Activated CD4-positive, alpha-beta T cell treated with anti-CD3 and anti-CD28 coated beads, Interleukin-2, amount 50 U/mL, for 48 hours (primary cell): ENCODE measurements at regions not wholly inside any gene's neighbourhood (a gene's known extent, or its start where the extent isn't known, plus 50 kb on each side); places are given as distances from the start of the nearest gene placed in this dataset.

Experiments used
- DNase-seq, 2 experiments: peaks; one replicate each; pipeline ENCODE4 v3.0.0-alpha.2; 2020

GRCh38 chr6:122028933-122029522, 370.4 kb upstream of the HSF2 start:
- no peak for DNase-seq

GRCh38 chr6:122033564-122034181, 365.8 kb upstream of the HSF2 start:
- no peak for DNase-seq

DNA sequence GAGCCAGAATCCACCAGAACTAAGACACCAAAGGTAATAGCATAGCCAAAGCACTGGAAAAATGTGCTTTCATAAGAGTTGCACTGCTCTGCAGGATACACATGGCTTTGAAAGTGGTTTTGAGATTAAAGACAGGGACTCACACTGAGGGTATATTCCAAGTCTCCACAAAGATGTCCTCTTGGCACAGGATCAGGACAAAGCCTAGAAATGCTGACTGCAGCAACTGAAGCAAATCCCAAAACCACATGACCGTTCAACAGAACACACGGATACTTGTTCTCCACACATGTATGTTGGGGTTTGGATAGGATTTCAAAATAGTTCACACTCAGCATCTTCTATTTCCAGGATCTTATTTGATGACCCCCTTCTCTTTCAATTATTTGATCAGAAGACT, 364.3 kb upstream of the HSF2 start:
- no peak for DNase-seq

- DNase-seq: no peak
These were observed 359.2 kb upstream of the HSF2 start for GRCh38 chr6:122040261-122040660.

DNA sequence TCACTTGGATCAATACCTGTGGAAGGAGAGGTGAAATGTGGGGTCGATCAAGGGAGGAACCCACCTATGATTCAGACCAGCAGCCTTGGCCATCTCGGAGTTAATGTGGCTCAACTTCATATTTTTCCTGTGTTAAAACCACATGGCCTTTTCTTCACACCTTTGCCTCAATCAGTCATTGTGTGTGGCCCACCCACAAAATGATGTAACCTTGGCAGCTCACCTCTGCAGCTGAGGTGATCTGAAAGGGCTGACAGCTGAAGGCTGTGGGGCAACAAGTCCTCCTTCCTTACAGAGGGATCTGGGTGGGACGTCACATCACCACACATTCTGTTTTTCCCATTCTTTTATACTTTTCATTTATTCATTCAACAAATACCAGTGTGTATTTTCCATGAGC, 357.1 kb upstream of the HSF2 start:
- DNase-seq: no peak

- DNase-seq: no peak
These were observed 356.3 kb upstream of the HSF2 start for GRCh38 chr6:122042960-122043735.

DNA sequence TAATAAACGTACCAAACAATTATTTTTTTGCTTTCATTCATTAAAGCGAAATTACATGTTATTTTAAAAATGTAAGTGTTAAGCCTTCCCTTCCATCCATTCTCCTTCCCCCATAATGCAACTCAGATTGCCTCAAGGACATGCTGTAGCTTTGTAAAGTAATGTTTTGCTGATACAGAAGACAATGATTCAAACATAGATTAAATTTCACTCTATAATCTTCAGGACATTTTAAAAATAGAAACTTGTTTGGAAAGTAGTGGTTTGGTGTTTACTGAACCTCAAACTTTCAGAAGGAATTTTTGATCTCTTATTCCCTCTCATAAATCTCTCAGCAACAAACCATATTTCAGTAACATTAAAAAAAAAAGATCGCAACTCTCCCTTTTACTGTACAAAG, 350.9 kb upstream of the HSF2 start:
- DNase-seq: no peak

GRCh38 chr6:122049341-122049740, 350.1 kb upstream of the HSF2 start:
- no peak for DNase-seq

GRCh38 chr6:122050242-122050755, 349.2 kb upstream of the HSF2 start:
- no peak for DNase-seq

DNA sequence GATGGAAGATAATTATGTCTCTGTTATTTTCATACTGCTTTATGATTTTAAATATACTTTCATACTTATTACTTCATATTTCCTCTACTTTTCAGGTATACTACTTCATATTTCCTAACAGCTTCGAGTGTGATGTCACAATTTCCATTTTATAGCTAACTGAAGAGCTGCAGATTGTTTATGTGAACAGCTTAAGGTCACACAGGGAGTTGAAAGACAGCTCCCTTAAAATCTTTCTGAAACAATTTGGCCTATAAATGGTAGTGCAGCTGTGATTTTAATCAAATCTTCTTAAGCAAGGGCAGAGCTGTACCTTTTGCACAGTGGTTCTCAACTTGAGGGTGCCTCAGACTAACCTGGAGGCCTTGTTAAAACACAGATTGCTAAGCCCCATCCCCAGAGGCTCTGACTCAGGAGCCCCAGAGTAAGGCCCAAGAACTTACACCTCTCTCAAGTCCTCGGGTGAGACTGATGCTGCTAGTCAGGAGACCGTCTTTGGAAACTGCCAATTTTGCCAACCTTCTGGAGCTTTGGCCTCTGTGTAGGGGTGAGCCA, 347.0 kb upstream of the HSF2 start:
- no peak for DNase-seq

DNA sequence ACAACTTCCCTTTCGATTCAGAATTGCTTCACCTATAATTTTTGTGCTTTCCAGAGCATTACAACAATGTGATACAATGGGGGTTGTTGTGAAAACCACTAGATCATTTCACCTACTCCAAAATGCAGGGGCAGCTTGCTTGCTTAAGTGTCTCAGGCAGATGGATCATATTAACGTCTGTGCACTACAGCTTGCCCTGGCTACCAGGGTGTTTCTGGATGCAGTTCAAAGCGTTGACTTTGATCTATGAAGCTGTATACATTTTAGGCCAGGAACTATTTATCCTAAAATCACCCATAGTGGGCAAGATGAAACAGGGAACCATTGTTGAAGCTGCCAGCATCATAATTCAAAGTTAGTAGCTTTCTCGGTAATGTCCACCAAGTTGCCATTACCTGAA, 339.5 kb upstream of the HSF2 start:
- DNase-seq: no peak

DNA sequence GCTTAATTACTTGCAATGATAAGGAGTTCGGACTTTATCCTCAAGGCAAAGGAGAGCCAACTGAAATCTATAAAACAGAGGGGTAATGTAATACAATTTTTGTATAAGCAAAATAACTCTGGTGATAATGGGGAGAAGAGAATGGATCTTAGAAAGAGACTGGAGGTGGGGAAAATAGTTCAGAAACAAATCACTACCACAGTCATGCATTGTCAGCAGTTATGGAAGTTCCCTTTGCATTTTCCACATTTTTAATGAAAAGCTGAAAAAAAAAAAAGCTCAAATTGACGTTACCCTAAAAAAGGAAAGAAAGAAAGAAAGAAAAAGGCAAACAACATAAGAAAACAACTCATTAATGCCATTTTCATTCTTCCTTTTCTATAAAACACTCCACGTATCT, 337.6 kb upstream of the HSF2 start:
- no peak for DNase-seq

DNA sequence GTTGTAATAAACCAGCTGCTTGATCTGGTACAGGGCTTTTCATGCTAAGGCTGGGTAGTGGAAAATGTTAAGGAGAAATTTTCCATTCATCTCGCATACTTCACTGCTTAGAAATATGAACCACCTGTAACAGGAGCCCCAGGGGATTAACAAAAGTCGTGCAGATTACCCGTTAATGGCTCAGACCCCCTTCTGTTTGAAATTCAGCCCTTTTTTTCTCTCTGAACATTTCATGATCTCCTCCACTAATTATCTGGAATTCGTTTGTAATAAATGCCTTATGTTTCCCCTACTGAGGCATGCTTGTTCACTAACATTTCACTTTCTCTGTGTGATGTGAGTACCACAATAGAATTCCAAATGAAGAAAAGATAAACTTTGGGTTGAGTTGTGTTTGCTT, 336.4 kb upstream of the HSF2 start:
- no peak for DNase-seq

DNA sequence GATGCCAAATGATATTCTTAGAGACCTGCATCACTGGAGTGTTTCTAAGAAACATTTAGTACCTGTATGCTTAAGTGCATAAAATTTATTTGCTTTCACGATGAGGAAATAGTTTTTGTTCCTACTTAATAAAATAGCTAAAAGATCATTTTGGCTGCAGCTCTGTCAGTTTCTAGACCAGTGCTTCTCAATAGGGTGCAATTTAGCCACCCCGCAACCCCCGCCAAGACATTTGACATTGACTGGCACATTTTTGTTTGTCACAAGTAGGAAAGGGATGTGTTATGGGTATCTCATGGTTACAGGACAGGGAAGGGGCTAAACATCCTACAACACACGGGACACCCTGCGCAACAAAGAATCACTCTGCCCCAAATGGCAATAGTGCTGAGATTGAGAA, 335.7 kb upstream of the HSF2 start:
- DNase-seq: no peak

DNA sequence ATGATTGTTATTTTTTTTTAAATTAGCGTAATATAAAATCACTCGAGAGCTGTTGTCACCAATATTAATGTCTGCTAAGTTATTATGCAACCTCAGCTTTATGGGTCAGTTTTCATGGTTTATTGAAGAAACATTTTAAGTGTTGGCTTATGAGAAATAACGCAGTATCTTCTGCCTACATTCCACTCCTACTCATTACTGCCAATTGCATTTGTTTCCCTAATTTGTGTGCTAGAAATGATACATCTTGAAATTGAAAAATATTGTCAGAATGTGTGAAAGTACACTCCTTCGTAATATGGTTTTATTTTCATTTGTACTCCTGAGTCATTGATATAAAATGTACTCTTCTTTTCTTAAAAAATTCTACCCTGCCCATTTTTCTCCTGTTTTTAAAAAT, 333.3 kb upstream of the HSF2 start:
- no peak for DNase-seq

DNA sequence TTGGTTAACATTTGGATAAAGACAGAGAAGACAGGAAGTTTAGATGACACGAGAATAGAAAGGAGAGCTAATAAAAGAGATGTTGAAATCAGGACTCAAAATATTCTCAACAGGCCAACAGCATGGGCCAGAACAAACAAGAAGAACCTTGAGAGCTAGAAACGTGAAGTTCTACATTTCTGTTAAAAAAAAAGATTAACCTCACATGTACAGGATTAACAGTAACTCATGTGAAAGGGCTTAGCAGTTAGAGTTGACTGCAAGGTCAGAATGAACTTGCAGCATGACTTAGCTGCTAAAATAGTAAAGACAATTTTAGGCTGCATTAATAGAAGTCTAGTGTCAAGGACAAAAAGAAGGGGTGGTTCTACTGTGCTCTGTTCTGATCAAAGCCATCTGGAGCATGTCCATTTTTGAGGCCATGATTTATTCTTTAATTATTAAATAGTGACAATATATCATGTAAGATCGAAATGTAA, 331.1 kb upstream of the HSF2 start:
- DNase-seq: no peak

DNA sequence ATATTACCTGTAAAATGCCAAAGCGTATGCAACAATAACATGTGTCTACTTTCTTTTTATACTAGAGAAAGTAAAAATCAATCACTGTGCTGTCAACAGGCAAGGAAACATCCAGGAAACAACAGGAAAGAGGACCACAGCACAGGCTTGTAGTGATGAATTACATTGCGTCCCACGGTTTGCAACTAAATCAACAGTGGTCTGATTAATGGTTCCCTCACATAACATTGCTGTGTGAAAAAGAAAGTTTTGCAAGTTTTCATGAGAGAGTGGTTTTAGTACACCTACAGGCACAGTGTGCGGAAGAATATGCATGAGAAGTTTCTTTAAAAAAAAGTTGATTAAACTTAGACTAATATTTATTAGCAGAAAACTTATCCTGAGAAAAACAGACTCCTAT, 329.5 kb upstream of the HSF2 start:
- DNase-seq: no peak

GRCh38 chr6:122072014-122072647, 327.3 kb upstream of the HSF2 start:
- no peak for DNase-seq

DNA sequence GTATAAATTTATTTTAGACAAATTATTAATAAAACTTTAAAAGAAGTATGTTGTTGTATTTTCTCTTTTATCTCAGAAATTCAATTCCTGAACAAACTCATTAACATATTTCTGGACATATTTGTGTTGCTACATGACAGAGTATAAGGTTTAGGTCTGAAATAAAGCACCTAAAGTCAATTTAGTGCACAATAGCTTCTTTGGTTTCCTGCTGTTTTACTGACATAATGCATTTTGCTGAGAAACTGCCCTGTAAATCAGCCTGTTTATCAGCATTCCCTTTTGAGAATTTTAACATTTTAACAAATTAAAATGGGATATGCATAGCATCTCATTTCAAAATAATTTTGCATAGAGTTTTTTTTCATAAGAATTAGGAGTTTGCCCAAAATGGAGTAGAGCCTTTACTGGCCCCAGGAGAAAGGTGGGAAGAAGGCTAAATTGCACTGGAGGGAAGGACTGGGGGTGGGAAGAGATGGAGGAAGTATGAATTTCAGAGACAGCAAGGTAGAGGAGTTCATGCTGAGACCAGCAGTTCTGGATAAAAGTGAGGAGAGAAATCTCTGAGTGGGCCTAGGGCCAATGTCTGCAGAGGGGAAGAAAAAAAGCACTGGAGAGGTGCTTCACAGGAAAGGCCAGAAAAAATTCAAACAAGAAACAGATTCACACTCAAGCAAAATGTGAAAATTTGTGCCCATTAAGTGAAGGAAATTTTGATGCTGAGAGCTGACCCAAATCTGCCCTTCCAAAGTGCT, 324.2 kb upstream of the HSF2 start:
- DNase-seq: no peak

DNA sequence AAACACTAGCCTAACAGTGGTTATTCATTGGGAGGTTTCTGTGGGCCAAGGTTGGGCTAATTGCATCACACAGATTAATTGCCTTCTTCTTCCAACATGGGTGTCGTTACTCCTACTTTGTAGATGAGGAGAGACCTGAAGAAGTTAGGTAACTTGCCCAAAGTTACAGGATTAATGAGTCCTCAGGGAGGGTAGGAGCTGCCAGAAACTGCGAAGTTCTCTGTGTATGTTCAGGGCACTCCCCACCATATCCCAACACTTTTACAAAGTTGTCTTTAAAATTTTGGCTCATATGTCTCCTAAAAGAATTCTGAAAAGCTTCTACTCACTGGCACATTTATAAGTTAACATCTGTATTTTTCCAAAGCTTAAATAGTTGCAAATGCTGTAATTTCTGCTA, 323.5 kb upstream of the HSF2 start:
- DNase-seq: no peak

DNA sequence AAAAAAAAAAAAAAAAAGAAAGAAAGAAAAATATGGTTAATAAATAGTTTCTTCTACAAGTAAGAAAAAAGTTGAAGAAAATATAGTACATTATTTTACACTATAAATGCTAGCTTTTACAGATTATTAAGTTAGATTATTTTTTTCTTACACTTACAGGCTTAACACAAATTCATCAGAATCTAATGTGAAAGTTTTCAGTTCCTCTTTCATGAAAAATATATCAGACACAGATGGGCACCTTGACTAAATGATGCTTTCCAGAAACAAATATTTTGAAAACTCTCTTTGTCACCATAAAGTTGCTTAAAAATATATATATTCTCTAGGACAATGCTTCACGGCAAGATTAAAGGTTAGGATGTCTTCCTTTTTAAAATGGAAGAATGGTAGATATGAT, 321.8 kb upstream of the HSF2 start:
- DNase-seq: no peak

- no peak for DNase-seq
These were observed 321.0 kb upstream of the HSF2 start for GRCh38 chr6:122078481-122078880.

DNA sequence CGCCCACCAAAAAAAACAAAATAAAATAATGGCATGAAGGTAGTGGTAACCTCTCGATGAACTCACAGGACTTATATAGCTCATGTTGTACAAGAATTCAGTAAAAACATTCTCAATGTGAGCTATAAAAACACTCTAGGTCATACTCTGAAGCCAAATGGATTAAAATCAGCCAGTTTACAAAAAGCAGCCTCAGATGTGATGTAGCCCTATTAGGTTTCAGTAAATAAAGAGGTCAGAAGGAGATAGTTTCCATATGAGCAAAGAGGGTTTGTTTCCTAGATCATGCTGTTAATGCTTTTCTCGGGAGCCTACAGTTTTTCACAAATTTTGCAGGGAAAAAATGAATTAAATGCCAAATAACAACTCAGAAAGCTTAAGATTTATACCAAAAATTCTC, 319.5 kb upstream of the HSF2 start:
- no peak for DNase-seq
